Muscle of arm (tissue), 1 donor: ENCODE measurements at regions not wholly inside any gene's neighbourhood (a gene's known extent, or its start where the extent isn't known, plus 50 kb on each side); places are given as distances from the start of the nearest gene placed in this dataset.

ENCODE experiments used
- DNase-seq: peaks from one replicate; pipeline ENCODE4 v3.0.0-alpha.2; 2013

- DNase-seq, result no peak
Measured at GRCh38 chr10:78739444-78740053, 329.2 kb upstream of the ZMIZ1 start.

GRCh38 chr10:78740976-78741915, 327.5 kb upstream of the ZMIZ1 start:
- DNase-seq, result peak; percentile 83

GRCh38 chr10:78742406-78742729, 326.4 kb upstream of the ZMIZ1 start:
- DNase-seq, result no peak

GRCh38 chr10:78742730-78743615, 325.8 kb upstream of the ZMIZ1 start:
- DNase-seq, result no peak

- no peak for DNase-seq
Measured at GRCh38 chr10:78744056-78744455, 324.7 kb upstream of the ZMIZ1 start.

GRCh38 chr10:78744491-78745090, 324.2 kb upstream of the ZMIZ1 start:
- no peak for DNase-seq

- no peak for DNase-seq
Measured at GRCh38 chr10:78745441-78745840, 323.3 kb upstream of the ZMIZ1 start.

GRCh38 chr10:78746155-78746763, 322.5 kb upstream of the ZMIZ1 start:
- no peak for DNase-seq

- DNase-seq, result no peak
Measured at GRCh38 chr10:78747401-78748234, 321.1 kb upstream of the ZMIZ1 start.

- DNase-seq, result no peak
Measured at GRCh38 chr10:78748235-78748533, 320.6 kb upstream of the ZMIZ1 start.

- no peak for DNase-seq
Measured at GRCh38 chr10:78749200-78749599, 319.6 kb upstream of the ZMIZ1 start.

- no peak for DNase-seq
Measured at GRCh38 chr10:78749898-78750297, 318.9 kb upstream of the ZMIZ1 start.

GRCh38 chr10:78750418-78750817, 318.3 kb upstream of the ZMIZ1 start:
- no peak for DNase-seq

- DNase-seq, result no peak
Measured at GRCh38 chr10:78751716-78752115, 317.1 kb upstream of the ZMIZ1 start.

GRCh38 chr10:78752221-78752620, 316.5 kb upstream of the ZMIZ1 start:
- no peak for DNase-seq

- no peak for DNase-seq
Measured at GRCh38 chr10:78752708-78753107, 316.1 kb upstream of the ZMIZ1 start.

- DNase-seq, result peak; percentile 67
Measured at GRCh38 chr10:78754269-78755062, 314.3 kb upstream of the ZMIZ1 start.

- DNase-seq, result no peak
Measured at GRCh38 chr10:78755063-78755701, 313.6 kb upstream of the ZMIZ1 start.

- DNase-seq, result no peak
Measured at GRCh38 chr10:78755877-78756455, 312.8 kb upstream of the ZMIZ1 start.
